Activated T-cell treated with anti-CD3 and anti-CD28 coated beads for 4 hours (primary cell): ENCODE measurements at regions not wholly inside any gene's neighbourhood (a gene's known extent, or its start where the extent isn't known, plus 50 kb on each side); places are given as distances from the start of the nearest gene placed in this dataset.
"Not testable (repeated sequence)": the region's sequence is repeated elsewhere in the genome, so short reads cannot be mapped to it uniquely, and the experiment has no call there.

Experiments
- DNase-seq: peaks from one replicate; pipeline ENCODE4 v3.0.0-alpha.2; 2020

- not testable (repeated sequence) for DNase-seq
These were observed 53.4 kb upstream of the PSMA1 start for GRCh38 chr11:14573539-14574057.

GRCh38 chr11:14577292-14577691 is 57.1 kb upstream of the PSMA1 start:
- DNase-seq = no peak

- DNase-seq = no peak
These were observed 57.8 kb upstream of the PSMA1 start for GRCh38 chr11:14577835-14578529.

- peak; percentile 50 for DNase-seq
These were observed 58.4 kb upstream of the PSMA1 start for GRCh38 chr11:14578541-14578956.

- DNase-seq = no peak
These were observed 59.5 kb upstream of the PSMA1 start for GRCh38 chr11:14579646-14580045.

- DNase-seq = no peak
These were observed 60.8 kb upstream of the PDE3B start for GRCh38 chr11:14582793-14583192.

- no peak for DNase-seq
These were observed 60.2 kb upstream of the PDE3B start for GRCh38 chr11:14583252-14584034.

- DNase-seq = no peak
These were observed 59.6 kb upstream of the PDE3B start for GRCh38 chr11:14584035-14584363.

GRCh38 chr11:14584595-14584994 is 59.0 kb upstream of the PDE3B start:
- DNase-seq = no peak

- no peak for DNase-seq
These were observed 58.2 kb upstream of the PDE3B start for GRCh38 chr11:14585438-14585837.

GRCh38 chr11:14587258-14587657 is 56.3 kb upstream of the PDE3B start:
- DNase-seq = no peak

- DNase-seq = no peak
These were observed 54.9 kb upstream of the PDE3B start for GRCh38 chr11:14588681-14589080.

- no peak for DNase-seq
These were observed 54.2 kb upstream of the PDE3B start for GRCh38 chr11:14589421-14589820.

GRCh38 chr11:14591046-14591445 is 52.6 kb upstream of the PDE3B start:
- DNase-seq = not testable (repeated sequence)

- DNase-seq = no peak
These were observed 49.9 kb upstream of the PDE3B start for GRCh38 chr11:14593671-14594070.
